ENCODE measurements at regions not wholly inside any gene's neighbourhood (a gene's known extent, or its start where the extent isn't known, plus 50 kb on each side); places are given as distances from the start of the nearest gene placed in this dataset.

DNA sequence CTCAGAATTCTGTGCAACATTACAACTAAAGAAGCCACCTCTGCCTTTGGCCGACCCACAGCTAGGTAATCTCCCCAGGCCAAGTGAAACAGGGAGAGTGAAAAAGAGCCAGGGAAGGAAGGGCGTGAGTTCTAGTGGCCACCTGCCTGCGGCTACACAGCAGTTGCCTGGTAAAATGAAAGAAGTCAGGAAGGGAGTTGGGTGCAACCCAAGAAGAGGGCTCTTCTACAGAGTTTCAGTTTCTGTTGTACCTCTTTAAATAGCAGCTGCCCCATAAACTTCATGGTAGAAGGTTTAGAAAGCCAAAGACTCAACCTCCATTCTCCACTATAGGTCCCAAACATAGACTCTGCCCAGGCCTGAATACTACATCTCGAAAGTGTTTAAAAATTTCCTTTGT is 76.2 kb upstream of the TMEM168 start:
- intact Hi-C loops (cut with DNase I, micrococcal nuclease), result no loop called here
- peak; percentile 52 for ATAC-seq
- DNase-seq, result no peak

DNA sequence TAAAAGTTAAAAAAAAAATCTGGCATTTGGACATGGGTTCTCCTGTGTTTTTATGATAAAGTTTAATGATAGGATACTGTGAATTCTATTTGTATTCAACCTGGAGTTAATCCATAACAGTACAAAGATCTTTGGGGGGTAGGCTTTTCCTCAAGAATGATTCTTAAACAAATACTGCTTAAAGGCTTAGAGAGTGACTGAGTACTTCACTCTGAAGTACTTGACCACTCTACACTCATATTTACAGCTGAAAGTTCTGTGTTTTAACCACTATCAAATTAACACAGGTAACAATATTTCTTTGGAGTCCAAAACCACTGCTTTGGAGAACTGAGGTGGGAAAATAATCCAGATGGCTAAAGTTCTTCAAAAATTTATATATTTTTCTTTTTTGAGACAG is 74.2 kb upstream of the TMEM168 start:
- ATAC-seq (no peak), DNase-seq (no peak)
- intact Hi-C loops (cut with DNase I, micrococcal nuclease), result no loop called here

DNA sequence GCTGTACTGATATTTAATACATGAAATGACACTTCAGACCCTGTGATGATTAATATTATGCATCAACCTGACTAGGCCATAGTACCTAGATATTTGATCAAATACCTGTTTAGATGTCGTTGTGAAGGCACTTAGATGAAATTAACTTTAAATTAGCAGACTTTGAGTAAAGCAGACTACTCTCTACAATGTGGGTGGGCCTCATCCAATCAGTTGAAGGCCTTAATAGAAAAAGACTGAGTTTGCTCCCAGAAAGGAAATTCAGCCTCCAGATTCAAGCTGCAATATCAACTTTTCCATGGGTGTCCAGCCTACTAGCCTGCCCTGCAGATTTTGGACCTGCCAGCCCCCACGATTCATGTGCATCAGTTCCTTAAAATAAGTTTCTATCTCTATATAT is 68.6 kb upstream of the TMEM168 start:
- ATAC-seq (no peak), DNase-seq (no peak)
- intact Hi-C loops (cut with DNase I, micrococcal nuclease), result no loop called here

DNA sequence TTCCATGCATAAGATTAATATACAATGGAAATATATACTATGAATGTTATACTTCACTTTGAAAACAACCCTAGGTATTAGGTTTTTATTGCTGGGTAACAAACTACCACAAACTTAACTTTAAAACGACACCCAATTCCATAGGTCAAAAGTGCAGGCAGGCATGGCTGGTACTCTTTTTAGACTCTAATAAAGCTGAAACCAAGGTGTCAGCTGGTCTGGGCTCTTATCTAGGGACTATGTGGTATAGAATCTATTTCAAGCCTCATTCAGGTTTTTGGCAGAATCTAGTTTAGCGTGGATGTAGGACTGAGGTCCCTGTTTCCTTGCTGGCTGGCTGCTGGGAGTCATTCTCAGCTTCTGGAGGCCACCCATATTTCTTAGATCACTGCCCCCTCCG is 65.0 kb upstream of the TMEM168 start:
- intact Hi-C loops (cut with DNase I, micrococcal nuclease), result no loop called here
- peak; percentile 62 for ATAC-seq
- DNase-seq, result no peak

DNA sequence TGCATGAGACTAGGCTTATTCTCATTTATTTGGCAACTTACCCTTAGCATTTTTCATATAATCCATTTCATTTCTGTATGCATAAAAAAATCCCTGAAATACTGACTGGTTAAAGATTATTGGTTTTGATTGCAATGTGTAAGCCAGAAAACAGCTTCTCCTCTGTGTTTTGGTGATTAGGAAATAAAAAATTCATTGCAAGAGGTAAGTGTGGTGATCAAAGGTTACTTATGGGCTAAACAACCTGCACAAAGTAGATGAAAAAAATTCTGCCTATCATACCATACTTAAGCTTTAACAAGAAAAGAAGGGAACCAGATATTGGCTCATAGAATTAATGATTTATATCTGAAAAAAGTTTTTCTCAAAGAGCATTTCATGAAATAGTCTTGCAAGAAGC is 64.0 kb upstream of the TMEM168 start:
- DNase-seq (no peak), ATAC-seq (peak; percentile 62)
- intact Hi-C loops (cut with DNase I, micrococcal nuclease), result no loop called here

DNA sequence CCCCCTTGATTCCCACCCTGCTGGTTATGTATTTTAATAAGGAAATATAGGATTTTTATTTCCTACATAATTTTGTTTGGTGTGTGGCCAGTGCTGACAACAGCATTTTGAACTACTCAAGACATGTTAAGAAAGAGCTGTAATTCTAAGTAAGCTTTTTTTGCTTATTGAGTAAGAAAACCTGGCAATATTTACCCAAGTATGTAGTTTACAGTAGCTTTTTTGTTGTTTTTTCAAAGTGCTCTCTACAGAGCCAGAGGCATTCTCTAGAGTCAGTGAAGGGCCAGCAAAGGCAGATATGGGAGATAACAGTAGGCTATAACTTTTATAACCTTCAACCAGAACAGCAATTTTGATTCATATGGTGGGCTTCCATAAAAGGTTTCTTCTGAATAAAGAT is 63.2 kb upstream of the TMEM168 start:
- ATAC-seq (peak; percentile 58), DNase-seq (no peak)
- intact Hi-C loops (cut with DNase I, micrococcal nuclease), result no loop called here

DNA sequence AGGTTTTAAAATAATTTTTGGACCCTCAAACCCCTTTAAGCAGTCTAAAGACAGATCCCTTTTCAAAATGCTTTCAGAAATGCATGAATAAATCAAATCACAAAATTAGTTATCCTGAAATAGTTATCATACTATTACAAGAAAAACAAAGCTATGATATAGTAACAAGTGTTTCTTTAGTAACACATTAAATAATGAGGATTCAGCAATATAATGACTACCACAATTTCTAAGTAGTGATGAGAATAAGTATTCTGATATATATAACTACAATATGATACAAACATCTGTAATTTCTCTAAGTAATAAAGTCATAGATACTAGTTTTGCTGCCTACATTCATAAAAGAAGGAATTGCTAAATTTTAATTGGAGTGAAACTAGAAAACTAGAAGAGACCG is 53.0 kb upstream of the TMEM168 start:
- intact Hi-C loops (cut with DNase I, micrococcal nuclease), result no loop called here
- no peak for DNase-seq

More for the DNA sequence above, 53.0 kb upstream of the TMEM168 start:
- ATAC-seq, result no peak
